Thyroid gland (tissue), 4 donors: ENCODE measurements at regions not wholly inside any gene's neighbourhood (a gene's known extent, or its start where the extent isn't known, plus 50 kb on each side); places are given as distances from the start of the nearest gene placed in this dataset.

Experiments
- CTCF ChIP-seq, 6 experiments: fragments of 200-600 bp in 3 of 6; fragments of 450-650 bp in 3 of 6; sonication (generic) in 3 of 6; IDR thresholded peaks; one replicate each; pipeline ENCODE4 v1.5.1; 2016 to 2019; ENCODE audit warnings: antibody characterized with exemption in 6 of 6, mild to moderate bottlenecking in 2 of 6, inconsistent platforms in 1 of 6, moderate library complexity in 1 of 6
- POLR2A ChIP-seq, 2 donors: fragments of 450-650 bp; IDR thresholded peaks; one replicate each; pipeline ENCODE4 v1.6.1; 2017; ENCODE audit warnings: antibody characterized with exemption in 2 of 2, mild to moderate bottlenecking in 2 of 2, moderate library complexity in 1 of 2

DNA sequence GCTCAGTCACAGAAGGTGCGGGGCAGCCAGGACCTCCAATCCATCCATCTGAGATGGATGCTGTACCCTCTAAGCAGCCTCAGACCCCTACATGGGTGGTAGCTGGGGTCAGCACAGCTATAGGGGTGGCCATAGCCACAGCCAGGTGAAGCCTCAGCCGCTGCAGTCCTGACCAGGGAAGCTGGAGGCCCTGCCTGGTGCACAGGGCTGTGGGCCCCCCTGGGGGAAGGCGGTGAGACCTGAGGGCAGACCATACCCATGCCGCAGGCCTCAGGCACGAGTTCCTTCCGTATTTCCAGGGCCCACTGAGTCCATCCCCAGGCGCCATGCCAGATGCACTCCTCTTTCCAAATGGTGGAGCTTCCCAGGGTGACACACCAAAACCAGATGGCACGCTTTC, 96.6 kb upstream of the KDM7A start:
- TF ChIP-seq CTCF (IDR thresholded peaks at IDR 0.05) (no peak), POLR2A (IDR thresholded peaks at IDR 0.05) (no peak)
